GM18867 (cell line): ENCODE measurements at regions not wholly inside any gene's neighbourhood (a gene's known extent, or its start where the extent isn't known, plus 50 kb on each side); places are given as distances from the start of the nearest gene placed in this dataset.
A peak's percentile ranks its signal among the peaks of the same experiment; 100 is the strongest.

ENCODE experiments used
- ATAC-seq: cut with Tn5 transposase; IDR thresholded peaks from one replicate; pipeline ENCODE4 v1.9.1; 2021; ENCODE audit warnings: mild to moderate bottlenecking, moderate library complexity; ENCODE audit not compliant: unreplicated experiment

- no peak for ATAC-seq
Observed at GRCh38 chr2:180177534-180177933, 170.4 kb upstream of the CWC22 start.

- ATAC-seq = no peak
Observed at GRCh38 chr2:180175736-180176135, 168.6 kb upstream of the CWC22 start.

- ATAC-seq = no peak
Observed at GRCh38 chr2:180174580-180174979, 167.5 kb upstream of the CWC22 start.

GRCh38 chr2:180169474-180169873, 162.4 kb upstream of the CWC22 start:
- no peak for ATAC-seq

- ATAC-seq = no peak
Observed at GRCh38 chr2:180161415-180161814, 154.3 kb upstream of the CWC22 start.

GRCh38 chr2:180159921-180160320, 152.8 kb upstream of the CWC22 start:
- ATAC-seq = no peak

- no peak for ATAC-seq
Observed at GRCh38 chr2:180158961-180159360, 151.9 kb upstream of the CWC22 start.

- ATAC-seq = no peak
Observed at GRCh38 chr2:180156651-180157050, 149.6 kb upstream of the CWC22 start.

GRCh38 chr2:180150606-180151005, 143.5 kb upstream of the CWC22 start:
- ATAC-seq = no peak

GRCh38 chr2:180146541-180146940, 139.4 kb upstream of the CWC22 start:
- ATAC-seq = no peak

GRCh38 chr2:180146114-180146513, 139.0 kb upstream of the CWC22 start:
- no peak for ATAC-seq

- no peak for ATAC-seq
Observed at GRCh38 chr2:180145163-180145562, 138.1 kb upstream of the CWC22 start.

- no peak for ATAC-seq
Observed at GRCh38 chr2:180144338-180144813, 137.3 kb upstream of the CWC22 start.

- no peak for ATAC-seq
Observed at GRCh38 chr2:180143633-180144337, 136.7 kb upstream of the CWC22 start.

- no peak for ATAC-seq
Observed at GRCh38 chr2:180141600-180141999, 134.5 kb upstream of the CWC22 start.

GRCh38 chr2:180133736-180134135, 126.6 kb upstream of the CWC22 start:
- ATAC-seq = no peak

- no peak for ATAC-seq
Observed at GRCh38 chr2:180130403-180130802, 123.3 kb upstream of the CWC22 start.

- no peak for ATAC-seq
Observed at GRCh38 chr2:180128861-180129260, 121.8 kb upstream of the CWC22 start.

GRCh38 chr2:180125245-180125962, 118.3 kb upstream of the CWC22 start:
- peak; percentile 77 for ATAC-seq

- peak; percentile 75 for ATAC-seq
Observed at GRCh38 chr2:180124273-180125139, 117.4 kb upstream of the CWC22 start.

- ATAC-seq = no peak
Observed at GRCh38 chr2:180122874-180123273, 115.8 kb upstream of the CWC22 start.
